GM18519 (cell line): ENCODE measurements at regions not wholly inside any gene's neighbourhood (a gene's known extent, or its start where the extent isn't known, plus 50 kb on each side); places are given as distances from the start of the nearest gene placed in this dataset.
"Not testable (repeated sequence)": the region's sequence is repeated elsewhere in the genome, so short reads cannot be mapped to it uniquely, and the experiment has no call there.

Experiments
- ATAC-seq: cut with Tn5 transposase; IDR thresholded peaks from one replicate; pipeline ENCODE4 v1.9.1; 2021; ENCODE audit warnings: mild to moderate bottlenecking, moderate library complexity; ENCODE audit not compliant: unreplicated experiment, low FRiP score

GRCh38 chrX:149420566-149420965 lies 84.5 kb downstream of the IDS start:
- not testable (repeated sequence) for ATAC-seq

- ATAC-seq, result no peak
These were observed 107.1 kb downstream of the IDS start for GRCh38 chrX:149398027-149398426.

GRCh38 chrX:149392921-149393320 lies 112.2 kb downstream of the IDS start:
- no peak for ATAC-seq

GRCh38 chrX:149383852-149384251 lies 121.3 kb downstream of the IDS start:
- ATAC-seq, result no peak

- ATAC-seq, result no peak
These were observed 130.4 kb downstream of the IDS start for GRCh38 chrX:149374751-149375150.

GRCh38 chrX:149372866-149373265 lies 132.2 kb downstream of the IDS start:
- ATAC-seq, result no peak

- no peak for ATAC-seq
These were observed 133.1 kb downstream of the IDS start for GRCh38 chrX:149371986-149372385.

- ATAC-seq, result no peak
These were observed 135.0 kb downstream of the IDS start for GRCh38 chrX:149370097-149370496.

- no peak for ATAC-seq
These were observed 139.6 kb downstream of the IDS start for GRCh38 chrX:149365552-149365951.

GRCh38 chrX:149365061-149365460 lies 140.0 kb downstream of the IDS start:
- no peak for ATAC-seq

- no peak for ATAC-seq
These were observed 141.1 kb downstream of the IDS start for GRCh38 chrX:149363965-149364364.

GRCh38 chrX:149346306-149346705 lies 158.8 kb downstream of the IDS start:
- ATAC-seq, result no peak

- no peak for ATAC-seq
These were observed 182.8 kb downstream of the IDS start for GRCh38 chrX:149322316-149322715.

- no peak for ATAC-seq
These were observed 191.2 kb downstream of the IDS start for GRCh38 chrX:149313871-149314371.

- ATAC-seq, result no peak
These were observed 192.1 kb downstream of the IDS start for GRCh38 chrX:149312988-149313387.

GRCh38 chrX:149312097-149312496 lies 193.0 kb downstream of the IDS start:
- ATAC-seq, result no peak

- ATAC-seq, result no peak
These were observed 202.4 kb downstream of the IDS start for GRCh38 chrX:149302705-149303104.

- no peak for ATAC-seq
These were observed 207.0 kb downstream of the IDS start for GRCh38 chrX:149298111-149298510.

GRCh38 chrX:149296092-149296491 lies 209.0 kb downstream of the IDS start:
- no peak for ATAC-seq

GRCh38 chrX:149286940-149287349 lies 218.2 kb downstream of the IDS start:
- peak; percentile 61 for ATAC-seq

GRCh38 chrX:149284616-149285015 lies 220.5 kb downstream of the IDS start:
- ATAC-seq, result no peak

- ATAC-seq, result no peak
These were observed 221.3 kb downstream of the IDS start for GRCh38 chrX:149283853-149284252.

GRCh38 chrX:149282909-149283308 lies 222.2 kb downstream of the IDS start:
- ATAC-seq, result no peak
